Activated CD8-positive, alpha-beta memory T cell treated with anti-CD3 and anti-CD28 coated beads for 1 hour (primary cell): ENCODE measurements at regions not wholly inside any gene's neighbourhood (a gene's known extent, or its start where the extent isn't known, plus 50 kb on each side); places are given as distances from the start of the nearest gene placed in this dataset.

Source experiments
- DNase-seq, 2 donors: peaks; one replicate each; pipeline ENCODE4 v3.0.0-alpha.2; 2020; ENCODE audit warnings: low read depth in 1 of 2; ENCODE audit errors: extremely low read depth in 1 of 2

- no peak for DNase-seq
Observed at GRCh38 chrX:20481632-20482031, 214.9 kb upstream of the RPS6KA3 start.

GRCh38 chrX:20479896-20480295, 213.2 kb upstream of the RPS6KA3 start:
- no peak for DNase-seq

- DNase-seq, result no peak
Observed at GRCh38 chrX:20479048-20479447, 212.3 kb upstream of the RPS6KA3 start.

GRCh38 chrX:20477836-20478524, 211.3 kb upstream of the RPS6KA3 start:
- DNase-seq, result no peak

GRCh38 chrX:20477219-20477618, 210.5 kb upstream of the RPS6KA3 start:
- DNase-seq, result no peak

- no peak for DNase-seq
Observed at GRCh38 chrX:20472620-20473258, 206.0 kb upstream of the RPS6KA3 start.

GRCh38 chrX:20472148-20472547, 205.4 kb upstream of the RPS6KA3 start:
- DNase-seq, result no peak

GRCh38 chrX:20471483-20471882, 204.8 kb upstream of the RPS6KA3 start:
- no peak for DNase-seq

- no peak for DNase-seq
Observed at GRCh38 chrX:20463296-20464075, 196.8 kb upstream of the RPS6KA3 start.

- DNase-seq, result no peak
Observed at GRCh38 chrX:20461576-20461975, 194.9 kb upstream of the RPS6KA3 start.

GRCh38 chrX:20461002-20461401, 194.3 kb upstream of the RPS6KA3 start:
- no peak for DNase-seq

GRCh38 chrX:20459410-20460350, 193.0 kb upstream of the RPS6KA3 start:
- no peak for DNase-seq

- no peak for DNase-seq
Observed at GRCh38 chrX:20456971-20457370, 190.3 kb upstream of the RPS6KA3 start.

- DNase-seq, result no peak
Observed at GRCh38 chrX:20455001-20455400, 188.3 kb upstream of the RPS6KA3 start.

GRCh38 chrX:20454117-20454516, 187.4 kb upstream of the RPS6KA3 start:
- DNase-seq, result no peak

- DNase-seq, result no peak
Observed at GRCh38 chrX:20452487-20452886, 185.8 kb upstream of the RPS6KA3 start.

- no peak for DNase-seq
Observed at GRCh38 chrX:20451929-20452328, 185.2 kb upstream of the RPS6KA3 start.

GRCh38 chrX:20445109-20445508, 178.4 kb upstream of the RPS6KA3 start:
- no peak for DNase-seq

- DNase-seq, result peak; percentile 64 to 70
Observed at GRCh38 chrX:20442597-20442996, 175.9 kb upstream of the RPS6KA3 start.

- no peak for DNase-seq
Observed at GRCh38 chrX:20441123-20441522, 174.4 kb upstream of the RPS6KA3 start.
